ENCODE measurements at regions not wholly inside any gene's neighbourhood (a gene's known extent, or its start where the extent isn't known, plus 50 kb on each side); places are given as distances from the start of the nearest gene placed in this dataset.

- no peak for DNase-seq
These were observed 415.2 kb upstream of the OR4E1 start for GRCh38 chr14:22088614-22089342.

DNA sequence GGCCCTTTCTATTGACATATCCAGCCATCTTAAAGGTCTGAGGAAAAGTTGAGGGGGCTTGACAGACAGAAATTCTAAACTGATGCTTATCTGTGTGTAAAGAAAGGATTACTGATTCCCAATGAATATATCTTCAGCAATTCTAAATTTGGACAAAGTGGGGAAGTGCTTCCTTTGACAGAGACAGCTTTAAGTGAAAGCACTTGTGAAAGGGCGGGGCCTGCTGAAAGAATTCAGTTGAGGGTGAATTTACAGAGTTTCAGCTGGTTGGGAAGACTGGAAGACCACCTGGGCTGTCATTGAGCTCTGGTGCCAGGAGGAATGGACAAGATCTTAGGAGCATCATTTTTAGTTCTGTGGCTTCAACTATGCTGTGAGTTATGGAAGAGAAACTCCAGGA is 412.5 kb upstream of the OR4E1 start:
- no peak for DNase-seq

- DNase-seq, result peak in 1 of 2 donors; percentile 57
These were observed 411.0 kb upstream of the OR4E1 start for GRCh38 chr14:22084393-22085281.

- DNase-seq, result no peak
These were observed 407.7 kb upstream of the OR4E1 start for GRCh38 chr14:22081337-22081736.

DNA sequence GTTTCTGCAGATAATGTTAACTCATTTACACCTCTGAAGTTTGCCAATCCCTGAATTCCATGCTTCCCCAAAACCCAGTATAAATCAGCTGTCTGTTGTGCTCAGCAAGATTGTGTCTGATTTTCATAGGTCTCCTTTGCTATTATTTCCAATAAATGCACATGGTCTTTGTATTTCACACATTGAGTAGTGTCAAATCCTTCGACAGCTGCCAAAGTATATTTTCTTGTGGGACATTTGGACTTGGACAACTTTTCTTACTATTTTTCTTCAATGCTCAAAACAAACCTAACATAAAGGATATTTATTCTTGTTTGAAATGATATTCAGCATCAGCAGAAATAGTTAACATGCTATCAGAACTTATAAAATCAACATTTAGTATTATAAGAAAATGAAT is 406.1 kb upstream of the OR4E1 start:
- DNase-seq, result no peak

DNA sequence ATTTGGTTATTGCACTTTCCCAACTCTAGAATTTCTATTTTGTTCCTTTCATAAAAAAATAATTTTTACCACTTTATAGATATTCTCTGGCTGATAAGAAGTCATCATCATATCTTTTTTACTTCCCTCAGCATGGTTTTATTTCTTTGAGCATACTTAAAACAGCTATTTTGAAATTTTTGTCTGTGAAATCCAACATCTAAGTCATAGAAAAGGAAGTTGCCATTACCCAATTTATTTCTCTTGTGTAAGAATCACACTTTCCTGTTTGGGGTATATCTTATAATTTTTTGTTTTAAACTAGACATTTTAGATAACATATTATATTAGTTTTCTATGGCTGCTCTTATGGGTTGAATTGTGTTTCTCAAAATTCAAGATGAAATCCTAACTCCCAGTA is 400.2 kb upstream of the OR4E1 start:
- DNase-seq, result no peak

DNA sequence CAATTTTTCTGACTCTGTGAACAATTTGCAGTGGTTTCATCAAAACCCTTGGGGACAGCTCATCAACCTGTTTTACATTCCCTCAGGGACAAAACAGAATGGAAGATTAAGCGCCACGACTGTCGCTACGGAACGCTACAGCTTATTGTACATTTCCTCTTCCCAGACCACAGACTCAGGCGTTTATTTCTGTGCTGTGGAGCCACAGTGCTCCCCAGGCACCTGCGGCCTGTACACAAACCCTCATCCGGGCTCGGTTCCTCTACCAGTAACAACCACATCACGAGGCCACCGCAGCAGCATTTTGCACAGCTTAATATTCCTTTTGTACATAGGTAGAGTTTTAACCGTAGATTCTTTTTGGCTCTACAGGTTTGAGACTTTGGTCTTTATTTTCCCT is 397.4 kb upstream of the OR4E1 start:
- DNase-seq, result peak in 1 of 2 donors; percentile 52

GRCh38 chr14:22070119-22070982 is 396.7 kb upstream of the OR4E1 start:
- no peak for DNase-seq

- DNase-seq, result no peak
These were observed 391.7 kb upstream of the OR4E1 start for GRCh38 chr14:22065347-22065746.

GRCh38 chr14:22059201-22059600 is 385.6 kb upstream of the OR4E1 start:
- no peak for DNase-seq

GRCh38 chr14:22052795-22053194 is 379.2 kb upstream of the OR4E1 start:
- DNase-seq, result no peak

DNA sequence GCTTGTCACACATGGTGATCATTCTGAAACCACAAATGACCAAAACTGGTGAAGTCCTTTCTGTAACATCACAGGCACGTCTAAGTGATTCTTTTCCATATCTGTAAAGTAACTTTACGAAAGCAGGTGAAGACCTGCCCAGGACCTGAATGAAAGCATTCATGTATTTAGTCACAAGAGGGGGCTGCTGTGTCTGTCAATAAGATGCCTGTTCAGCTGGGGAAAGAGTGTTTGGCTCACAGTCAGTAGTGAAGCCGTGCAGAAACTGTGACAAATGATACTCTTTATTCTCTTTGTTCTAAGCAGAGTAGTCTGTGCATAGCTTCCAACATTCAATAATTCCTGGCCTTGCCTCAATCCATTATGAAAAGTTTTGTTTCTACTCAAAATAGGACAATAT is 373.5 kb upstream of the OR4E1 start:
- DNase-seq, result no peak

GRCh38 chr14:22046063-22046462 is 372.4 kb upstream of the OR4E1 start:
- DNase-seq, result no peak

DNA sequence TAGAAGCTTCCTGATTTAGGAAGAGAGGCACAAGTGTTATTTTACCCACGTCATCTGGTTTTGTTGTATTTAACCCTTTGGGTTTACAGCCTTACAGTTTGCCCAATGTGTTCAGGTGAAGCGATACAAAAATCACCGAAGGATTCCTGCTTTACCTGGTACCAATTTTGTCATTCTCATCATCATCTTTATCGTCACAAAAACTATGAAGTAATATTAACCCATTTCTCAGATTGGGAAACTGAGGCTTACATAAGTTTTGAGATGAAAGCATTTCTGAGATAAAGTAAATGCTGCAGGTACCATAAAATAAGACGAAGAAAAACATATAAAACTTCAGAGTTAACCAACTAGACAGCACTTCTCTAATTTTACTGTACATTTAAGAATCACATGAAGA is 370.6 kb upstream of the OR4E1 start:
- DNase-seq, result no peak

DNA sequence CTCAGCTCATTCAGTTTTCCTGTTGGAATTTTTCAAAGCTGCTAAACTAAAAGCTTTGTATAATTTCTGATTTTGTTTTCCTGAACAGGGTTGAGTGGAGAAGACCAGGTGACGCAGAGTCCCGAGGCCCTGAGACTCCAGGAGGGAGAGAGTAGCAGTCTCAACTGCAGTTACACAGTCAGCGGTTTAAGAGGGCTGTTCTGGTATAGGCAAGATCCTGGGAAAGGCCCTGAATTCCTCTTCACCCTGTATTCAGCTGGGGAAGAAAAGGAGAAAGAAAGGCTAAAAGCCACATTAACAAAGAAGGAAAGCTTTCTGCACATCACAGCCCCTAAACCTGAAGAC is 367.1 kb upstream of the OR4E1 start:
- no peak for DNase-seq

GRCh38 chr14:22039938-22040780 is 366.5 kb upstream of the OR4E1 start:
- peak in 1 of 2 donors; percentile 36 for DNase-seq

GRCh38 chr14:22036541-22037239 is 363.1 kb upstream of the OR4E1 start:
- no peak for DNase-seq

DNA sequence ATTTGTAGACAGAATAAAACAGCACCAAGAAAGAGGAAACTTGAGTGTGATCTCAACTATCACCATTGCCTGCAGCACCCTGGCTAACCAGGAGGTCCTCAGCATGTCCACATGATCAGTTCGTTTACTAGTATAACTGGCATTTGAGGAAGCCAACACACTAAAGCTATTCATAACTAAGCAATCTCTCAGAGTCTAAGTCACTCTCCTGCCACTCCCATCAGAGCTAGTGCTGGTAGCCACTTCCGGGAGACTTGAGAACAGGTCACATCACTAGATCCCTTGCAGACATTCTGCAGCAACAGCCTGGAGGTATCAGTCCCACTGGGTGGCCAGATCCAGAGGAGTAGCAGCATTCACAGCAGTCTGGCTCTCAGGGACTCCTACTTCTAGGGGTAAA is 352.9 kb upstream of the OR4E1 start:
- DNase-seq, result no peak

DNA sequence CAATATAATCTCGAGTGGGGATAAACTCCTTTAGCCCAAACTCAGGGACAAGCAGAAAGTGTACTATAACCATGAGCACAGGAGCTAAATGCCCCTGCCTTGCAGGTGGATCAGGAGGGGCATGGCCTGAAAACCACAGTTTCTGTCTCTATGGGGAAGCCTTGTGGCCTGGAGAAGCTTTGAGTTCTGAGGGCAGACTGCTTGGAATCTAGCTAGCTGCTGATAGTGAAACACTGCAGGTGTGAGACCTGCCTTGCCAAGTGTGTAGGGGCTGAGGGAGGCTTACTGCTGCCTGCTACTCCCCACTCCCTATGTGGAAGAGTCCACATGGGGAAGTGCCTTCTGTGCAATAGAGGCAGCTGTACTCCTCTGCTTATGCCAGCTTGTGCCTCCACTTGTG is 352.3 kb upstream of the OR4E1 start:
- DNase-seq, result no peak

DNA sequence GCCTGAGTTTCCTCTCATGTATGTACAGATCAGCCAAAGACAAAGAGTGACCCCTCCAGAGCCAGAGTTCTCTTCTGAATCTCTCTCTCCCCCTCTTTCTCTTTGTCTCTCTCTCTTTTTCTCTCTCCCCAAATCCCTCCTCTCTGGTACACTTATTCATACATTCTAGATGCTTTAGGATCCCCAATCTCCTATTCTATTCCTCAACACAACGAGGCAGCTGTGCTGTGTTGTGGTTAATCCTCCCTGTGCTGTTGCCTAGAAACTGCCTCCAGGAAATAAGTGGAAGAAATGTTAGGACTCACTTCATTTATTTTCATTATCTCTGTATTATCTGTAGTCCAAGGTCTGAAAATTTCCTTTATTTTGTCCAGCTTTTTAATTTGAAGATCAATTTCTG is 350.5 kb upstream of the OR4E1 start:
- DNase-seq, result no peak

- no peak for DNase-seq
These were observed 345.3 kb upstream of the OR4E1 start for GRCh38 chr14:22018890-22019289.

- no peak for DNase-seq
These were observed 338.8 kb upstream of the OR4E1 start for GRCh38 chr14:22012452-22012851.
